SU-DHL-6 (cell line): ENCODE measurements at regions not wholly inside any gene's neighbourhood (a gene's known extent, or its start where the extent isn't known, plus 50 kb on each side); places are given as distances from the start of the nearest gene placed in this dataset.

Source experiments
- H2AFZ ChIP-seq: fragments of 200-600 bp; sonication (generic); 2 replicates; pipeline ENCODE4 v1.6.1; 2014; ENCODE audit warnings: low read depth, mild to moderate bottlenecking, moderate library complexity, mixed read lengths, antibody characterized with exemption, low read length; ENCODE audit not compliant: severe bottlenecking
- H3F3A ChIP-seq: fragments of 200-600 bp; shearing (Covaris generic); 2 replicates; pipeline ENCODE4 v1.6.0; 2016; ENCODE audit warnings: antibody characterized with exemption, mild to moderate bottlenecking; ENCODE audit not compliant: insufficient read depth
- H3K27ac ChIP-seq: fragments of 200-600 bp; sonication (generic); 2 replicates; pipeline ENCODE4 v1.5.1; 2016; ENCODE audit warnings: low read depth, mild to moderate bottlenecking, low read length, moderate library complexity, mixed read lengths
- H3K27me3 ChIP-seq: fragments of 200-600 bp; sonication (generic), shearing (Covaris generic); 2 replicates; pipeline ENCODE4 v1.6.0; 2014; ENCODE audit warnings: mild to moderate bottlenecking, low read length
- H3K36me3 ChIP-seq: fragments of 200-600 bp; sonication (generic); 2 replicates; pipeline ENCODE4 v1.6.1; 2014; ENCODE audit warnings: mild to moderate bottlenecking, low read length, mixed read lengths
- H3K4me2 ChIP-seq: fragments of 300-600, 200-600 bp; shearing (Covaris generic), sonication (generic); 2 replicates; pipeline ENCODE4 v1.6.0; 2014; ENCODE audit warnings: low read length, low read depth, mild to moderate bottlenecking; ENCODE audit not compliant: poor library complexity, severe bottlenecking
- H3K4me3 ChIP-seq: fragments of 200-600 bp; sonication (generic); 2 replicates; pipeline ENCODE4 v1.5.1; 2014; ENCODE audit warnings: antibody characterized with exemption, low read length, mild to moderate bottlenecking, mixed read lengths; ENCODE audit not compliant: insufficient read depth, poor library complexity, severe bottlenecking
- H3K79me2 ChIP-seq: fragments of 200-600 bp; sonication (generic); 2 replicates; pipeline ENCODE4 v1.6.1; 2014; ENCODE audit warnings: mild to moderate bottlenecking, low read length, moderate library complexity; ENCODE audit not compliant: insufficient read depth
- H3K9ac ChIP-seq: fragments of 200-600 bp; sonication (generic); 2 replicates; pipeline ENCODE4 v1.7.0; 2014; ENCODE audit warnings: mild to moderate bottlenecking, low read length
- H3K9me2 ChIP-seq: fragments of 200-600 bp; sonication (generic); replicated peaks from 2 replicates; pipeline ENCODE4 v1.6.1; 2014; ENCODE audit warnings: low read length; ENCODE audit not compliant: insufficient read depth
- H3K9me3 ChIP-seq: fragments of 200-600 bp; sonication (generic); 2 replicates; pipeline ENCODE4 v1.6.1; 2014; ENCODE audit warnings: low read length, mixed read lengths; ENCODE audit not compliant: insufficient read depth
- H4K20me1 ChIP-seq: fragments of 200-600 bp; sonication (generic); 2 replicates; pipeline ENCODE4 v1.6.1; 2014; ENCODE audit warnings: low read depth, mild to moderate bottlenecking, antibody characterized with exemption, low read length, moderate library complexity, mixed read lengths
- CTCF ChIP-seq: fragments of 200-600 bp; sonication (generic); IDR thresholded peaks from one replicate; pipeline ENCODE4 v1.5.1; 2017; ENCODE audit warnings: antibody characterized with exemption, mild to moderate bottlenecking, low read length, moderate library complexity; ENCODE audit not compliant: insufficient read depth, poor library complexity, severe bottlenecking
- EZH2phosphoT487 ChIP-seq: fragments of 200-600 bp; sonication (generic), shearing (Covaris generic); conservative IDR thresholded peaks from 2 replicates; pipeline ENCODE4 v1.6.1; 2018; ENCODE audit warnings: mild to moderate bottlenecking, antibody characterized with exemption, low read length, moderate library complexity, mixed read lengths

GRCh38 chr14:50051706-50052105, 64.7 kb downstream of the VCPKMT start:
- Histone ChIP-seq H3K9me2 (no peaks in the 10 kb centered on the region), H3K79me2 (no peaks in the 10 kb centered on the region), H2AFZ (no peak overlapping the region), H3F3A (no peaks in the 10 kb centered on the region), H3K4me3 (no peak overlapping the region), H3K9me3 (no peaks in the 10 kb centered on the region), H3K27ac (no peak overlapping the region), H4K20me1 (no peaks in the 10 kb centered on the region), H3K4me2 (no peak overlapping the region), H3K36me3 (no peaks in the 10 kb centered on the region), H3K27me3 (no peaks in the 10 kb centered on the region), H3K9ac (no peak overlapping the region)
- TF ChIP-seq CTCF, result no peak
- TF ChIP-seq EZH2phosphoT487, result no peak

GRCh38 chr14:50052517-50052916, 63.9 kb downstream of the VCPKMT start:
- H3K9me2 ChIP-seq, result no peaks in the 10 kb centered on the region
- TF ChIP-seq EZH2phosphoT487 (no peak), CTCF (no peak)
- no peak overlapping the region for H3K27ac ChIP-seq
- H2AFZ ChIP-seq, result no peak overlapping the region
- H3K36me3 ChIP-seq, result no peaks in the 10 kb centered on the region
- no peak overlapping the region for H3K4me3 ChIP-seq
- H3K9ac ChIP-seq, result no peak overlapping the region
- no peaks in the 10 kb centered on the region for H3K9me3 ChIP-seq
- no peaks in the 10 kb centered on the region for H3K79me2 ChIP-seq
- no peaks in the 10 kb centered on the region for H3K27me3 ChIP-seq
- H4K20me1 ChIP-seq, result no peaks in the 10 kb centered on the region
- no peaks in the 10 kb centered on the region for H3F3A ChIP-seq
- no peak overlapping the region for H3K4me2 ChIP-seq

GRCh38 chr14:50053935-50054334, 62.4 kb downstream of the VCPKMT start:
- H3F3A ChIP-seq, result no peaks in the 10 kb centered on the region
- no peak overlapping the region for H3K4me3 ChIP-seq
- H3K4me2 ChIP-seq, result no peak overlapping the region
- no peak overlapping the region for H3K9ac ChIP-seq
- H3K36me3 ChIP-seq, result no peaks in the 10 kb centered on the region
- no peak overlapping the region for H2AFZ ChIP-seq
- no peaks in the 10 kb centered on the region for H3K79me2 ChIP-seq
- H3K27me3 ChIP-seq, result no peaks in the 10 kb centered on the region
- no peaks in the 10 kb centered on the region for H3K9me3 ChIP-seq
- no peaks in the 10 kb centered on the region for H4K20me1 ChIP-seq
- H3K27ac ChIP-seq, result no peak overlapping the region
- no peaks in the 10 kb centered on the region for H3K9me2 ChIP-seq
- no peak for TF ChIP-seq EZH2phosphoT487
- TF ChIP-seq CTCF, result no peak
